ENCODE measurements at regions not wholly inside any gene's neighbourhood (a gene's known extent, or its start where the extent isn't known, plus 50 kb on each side); places are given as distances from the start of the nearest gene placed in this dataset.

GRCh38 chr1:244969355-244970235 lies 105.3 kb upstream of the HNRNPU start:
- in situ Hi-C loops (cut with MboI) (loop anchor here (5.0 to 10.0 kb wide), 2 partner anchors 107 to 515 kb away; partner anchors contain the start of genes ADSS2 and HNRNPU), intact Hi-C loops (cut with micrococcal nuclease; ENCODE audit: unreplicated experiment) (loop anchor here (1.0 to 2.0 kb wide), 2 partner anchors 49 to 105 kb away; partner anchors contain the start of gene HNRNPU)
- POLR2A ChIA-PET: interaction anchor here (0.6 to 4.4 kb wide), 7 partner anchors 9 to 135 kb away, joined by 3 to 33 read pairs (median 7); partner anchors contain the start of gene HNRNPU
- SMC1A ChIA-PET (ENCODE audit: uncharacterized antibody, unreplicated experiment): interaction anchor here (0.6 to 2.1 kb wide), 17 partner anchors 16 to 520 kb away, joined by 3 to 8 read pairs (median 3); partner anchors contain the start of genes COX20 and HNRNPU
- Histone ChIP-seq H3K9me3 (replicated peaks; ENCODE audit: control insufficient read depth, insufficient read depth, low read length) (no peaks in the 10 kb centered on the region), H3K27me3 (replicated peaks in 1 of 2; ENCODE audit: control insufficient read depth in 2 of 2, insufficient read depth in 2 of 2, low read length in 1 of 2) (no peaks in the 10 kb centered on the region), H3K4me1 (ENCODE audit: control insufficient read depth, insufficient read depth, low read length) (no peaks in the 10 kb centered on the region), H3K27ac (ENCODE audit: control insufficient read depth, insufficient read depth) (peak overlapping the region; percentile 89), H2AFZ (ENCODE audit: control insufficient read depth, low read depth, low read length) (peak overlapping the region; percentile 80), H3K9ac (ENCODE audit: control insufficient read depth, insufficient read depth, low read length) (peak overlapping the region; percentile 98), H3K4me2 (ENCODE audit: control insufficient read depth, insufficient read depth) (peak overlapping the region; percentile 93), H4K20me1 (ENCODE audit: control insufficient read depth, insufficient read depth) (no peaks in the 10 kb centered on the region), H3K36me3 (ENCODE audit: control insufficient read depth in 2 of 2, insufficient read depth in 2 of 2, low read length in 1 of 2) (no peaks in the 10 kb centered on the region), H3K79me2 (ENCODE audit: control insufficient read depth, insufficient read depth, low read length) (peaks cover 2% of the 10 kb centered on the region; the same call in 1 of the 2 replicates), H3K4me3 (peak overlapping the region; percentile 96)
- FAIRE-seq (peak; percentile 89), DNase-seq (ENCODE audit: low read depth, low spot score) (no peak), ATAC-seq (peak; percentile 45)
- CTCF ChIA-PET: interaction anchor here (1.0 to 1.6 kb wide), 5 partner anchors 14 to 168 kb away, joined by 3 to 7 read pairs (median 4); no protein-coding TSS in a partner anchor
- BruUV-seq (replicated peaks): no TSS peak
- RAD21 ChIA-PET (ENCODE audit: unreplicated experiment): interaction anchor here (1.1 to 2.0 kb wide), 9 partner anchors 17 to 134 kb away, joined by 3 to 12 read pairs (median 6); partner anchors contain the start of genes COX20 and HNRNPU
- 9% methylated on average over 44 of the region's 54 CpGs for WGBS (ENCODE audit: insufficient coverage, insufficient replicate concordance, low lambda C conversion rate, missing lambda C conversion rate)
- TF ChIP-seq, protein P1, sequence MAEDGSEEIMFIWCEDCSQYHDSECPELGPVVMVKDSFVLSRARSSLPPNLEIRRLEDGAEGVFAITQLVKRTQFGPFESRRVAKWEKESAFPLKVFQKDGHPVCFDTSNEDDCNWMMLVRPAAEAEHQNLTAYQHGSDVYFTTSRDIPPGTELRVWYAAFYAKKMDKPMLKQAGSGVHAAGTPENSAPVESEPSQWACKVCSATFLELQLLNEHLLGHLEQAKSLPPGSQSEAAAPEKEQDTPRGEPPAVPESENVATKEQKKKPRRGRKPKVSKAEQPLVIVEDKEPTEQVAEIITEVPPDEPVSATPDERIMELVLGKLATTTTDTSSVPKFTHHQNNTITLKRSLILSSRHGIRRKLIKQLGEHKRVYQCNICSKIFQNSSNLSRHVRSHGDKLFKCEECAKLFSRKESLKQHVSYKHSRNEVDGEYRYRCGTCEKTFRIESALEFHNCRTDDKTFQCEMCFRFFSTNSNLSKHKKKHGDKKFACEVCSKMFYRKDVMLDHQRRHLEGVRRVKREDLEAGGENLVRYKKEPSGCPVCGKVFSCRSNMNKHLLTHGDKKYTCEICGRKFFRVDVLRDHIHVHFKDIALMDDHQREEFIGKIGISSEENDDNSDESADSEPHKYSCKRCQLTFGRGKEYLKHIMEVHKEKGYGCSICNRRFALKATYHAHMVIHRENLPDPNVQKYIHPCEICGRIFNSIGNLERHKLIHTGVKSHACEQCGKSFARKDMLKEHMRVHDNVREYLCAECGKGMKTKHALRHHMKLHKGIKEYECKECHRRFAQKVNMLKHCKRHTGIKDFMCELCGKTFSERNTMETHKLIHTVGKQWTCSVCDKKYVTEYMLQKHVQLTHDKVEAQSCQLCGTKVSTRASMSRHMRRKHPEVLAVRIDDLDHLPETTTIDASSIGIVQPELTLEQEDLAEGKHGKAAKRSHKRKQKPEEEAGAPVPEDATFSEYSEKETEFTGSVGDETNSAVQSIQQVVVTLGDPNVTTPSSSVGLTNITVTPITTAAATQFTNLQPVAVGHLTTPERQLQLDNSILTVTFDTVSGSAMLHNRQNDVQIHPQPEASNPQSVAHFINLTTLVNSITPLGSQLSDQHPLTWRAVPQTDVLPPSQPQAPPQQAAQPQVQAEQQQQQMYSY (CRISPR knock-in tag; IDR thresholded peaks at IDR 0.05): no peak
- TF ChIP-seq IKZF1 (conservative IDR thresholded peaks at IDR 0.05) (peak; percentile 83), RAD51 (IDR thresholded peaks at IDR 0.05) (no peak), MEF2A (IDR thresholded peaks at IDR 0.05; ENCODE audit: insufficient read depth, low read depth, low read length) (no peak), POLR2A (IDR thresholded peaks at IDR 0.05; ENCODE audit: low read depth, low read length) (0 out of 2 replicates have a peak, but pooled peaks have one; percentile 1), PML (IDR thresholded peaks at IDR 0.05; ENCODE audit: low read length) (0 out of 2 replicates have a peak, but pooled peaks have one; percentile 18), TCF7 (IDR thresholded peaks at IDR 0.05; ENCODE audit: borderline replicate concordance) (no peak), MEF2B (IDR thresholded peaks at IDR 0.05; ENCODE audit: partially characterized antibody, poor library complexity, severe bottlenecking) (peak; percentile 17), NRF1 (conservative IDR thresholded peaks at IDR 0.05; ENCODE audit: low read depth, low read length) (no peak), FOXM1 (IDR thresholded peaks at IDR 0.05; ENCODE audit: low read depth, low read length) (0 out of 2 replicates have a peak, but pooled peaks have one; percentile 5), ZNF24 (IDR thresholded peaks at IDR 0.05) (no peak), E4F1 (IDR thresholded peaks at IDR 0.05; ENCODE audit: borderline replicate concordance, partially characterized antibody) (no peak)
- TF ChIP-seq, protein P2, sequence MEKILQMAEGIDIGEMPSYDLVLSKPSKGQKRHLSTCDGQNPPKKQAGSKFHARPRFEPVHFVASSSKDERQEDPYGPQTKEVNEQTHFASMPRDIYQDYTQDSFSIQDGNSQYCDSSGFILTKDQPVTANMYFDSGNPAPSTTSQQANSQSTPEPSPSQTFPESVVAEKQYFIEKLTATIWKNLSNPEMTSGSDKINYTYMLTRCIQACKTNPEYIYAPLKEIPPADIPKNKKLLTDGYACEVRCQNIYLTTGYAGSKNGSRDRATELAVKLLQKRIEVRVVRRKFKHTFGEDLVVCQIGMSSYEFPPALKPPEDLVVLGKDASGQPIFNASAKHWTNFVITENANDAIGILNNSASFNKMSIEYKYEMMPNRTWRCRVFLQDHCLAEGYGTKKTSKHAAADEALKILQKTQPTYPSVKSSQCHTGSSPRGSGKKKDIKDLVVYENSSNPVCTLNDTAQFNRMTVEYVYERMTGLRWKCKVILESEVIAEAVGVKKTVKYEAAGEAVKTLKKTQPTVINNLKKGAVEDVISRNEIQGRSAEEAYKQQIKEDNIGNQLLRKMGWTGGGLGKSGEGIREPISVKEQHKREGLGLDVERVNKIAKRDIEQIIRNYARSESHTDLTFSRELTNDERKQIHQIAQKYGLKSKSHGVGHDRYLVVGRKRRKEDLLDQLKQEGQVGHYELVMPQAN (conservative IDR thresholded peaks at IDR 0.05): peak; percentile 58; the same call in 1 of the 2 replicates
